HCT116 (cell line): ENCODE measurements at regions not wholly inside any gene's neighbourhood (a gene's known extent, or its start where the extent isn't known, plus 50 kb on each side); places are given as distances from the start of the nearest gene placed in this dataset.
"Not testable (repeated sequence)": the region's sequence is repeated elsewhere in the genome, so short reads cannot be mapped to it uniquely, and the experiment has no call there.

Source experiments
- ATAC-seq: fragments of 200-7000 bp; cut with Tn5 transposase; 2 replicates; pipeline ENCODE4 v1.9.1; 2020; ENCODE audit warnings: mild to moderate bottlenecking, moderate library complexity
- BruUV-seq: library from RNA; stranded (reverse); fragments of 400-500 nt; replicated peaks from 2 replicates; lab custom pipeline; 2021; lab: Mats Ljungman, UMichigan
- CTCF ChIA-PET: fragments of 300-600 bp; sonication (Branson Sonifier 250); formaldehyde crosslinking; loops from one replicate; lab custom pipeline; 2021; ENCODE audit warnings: antibody characterized with exemption; lab: Charles Lee
- POLR2A ChIA-PET: fragments of 300-600, 350-600 bp; sonication (Branson Sonifier 250); formaldehyde crosslinking; loops from one replicate; lab custom pipeline; 2021; ENCODE audit warnings: antibody characterized with exemption; lab: Charles Lee
- RAD21 ChIA-PET, 2 experiments: fragments of 300-600 bp; sonication (Branson Sonifier 250); formaldehyde crosslinking; loops; one replicate each; lab custom pipeline; 2023; ENCODE audit warnings: low total read pairs in 2 of 2; ENCODE audit not compliant: uncharacterized antibody in 2 of 2, unreplicated experiment in 2 of 2, low non-redundant PET in 1 of 2; lab: Charles Lee
- DNase-seq: peaks from one replicate; pipeline ENCODE4 v3.0.0-alpha.2; 2010; ENCODE audit warnings: low read depth, low spot score
- H2AFZ ChIP-seq: fragments of 200-600 bp; shearing (Covaris generic), sonication (generic); 2 replicates; pipeline ENCODE4 v1.6.1; 2017; ENCODE audit warnings: low read depth, mixed run types, mixed read lengths, antibody characterized with exemption, low read length; ENCODE audit not compliant: poor library complexity, severe bottlenecking
- H3K27ac ChIP-seq: 2 replicates; pipeline ENCODE4 v1.5.1; 2012; ENCODE audit warnings: low read depth, low read length
- H3K27me3 ChIP-seq: fragments of 200-600 bp; sonication (generic); 2 replicates; pipeline ENCODE4 v1.6.1; 2016; ENCODE audit warnings: mixed run types, low read length, mixed read lengths; ENCODE audit not compliant: insufficient read depth
- H3K36me3 ChIP-seq, 2 experiments: fragments of 200-500 bp in 1 of 2; fragments of 200-600 bp in 1 of 2; sonication (Bioruptor generic) in 1 of 2; sonication (generic) in 1 of 2; 2 replicates each; pipeline versions ENCODE4 v1.5.1 to v1.6.1; 2014 to 2016; ENCODE audit warnings: low read length in 2 of 2, inconsistent platforms in 1 of 2, mixed read lengths in 1 of 2, mixed run types in 1 of 2; ENCODE audit not compliant: insufficient read depth in 2 of 2, control insufficient read depth in 1 of 2
- H3K4me1 ChIP-seq, 2 experiments: fragments of 200-600 bp in 1 of 2; sonication (generic) in 1 of 2; 2 replicates each; pipeline versions ENCODE4 v1.5.1 to v1.6.1; 2012 to 2017; ENCODE audit warnings: low read length in 2 of 2, inconsistent platforms in 1 of 2, mild to moderate bottlenecking in 1 of 2, mixed read lengths in 1 of 2, mixed run types in 1 of 2, moderate library complexity in 1 of 2; ENCODE audit not compliant: insufficient read depth in 2 of 2, control insufficient read depth in 1 of 2
- H3K4me2 ChIP-seq: fragments of 200-600 bp; sonication (generic); 2 replicates; pipeline ENCODE4 v1.6.1; 2017; ENCODE audit warnings: mixed run types, low read length, mixed read lengths
- H3K4me3 ChIP-seq, 2 experiments: fragments of 200-600 bp in 1 of 2; sonication (generic) in 1 of 2; replicated peaks in 1 of 2; 2 replicates each; pipeline ENCODE4 v1.5.1; 2011 to 2016; ENCODE audit warnings: low read length in 2 of 2, control low read depth in 1 of 2, low read depth in 1 of 2, mild to moderate bottlenecking in 1 of 2, mixed read lengths in 1 of 2, mixed run types in 1 of 2
- H3K79me2 ChIP-seq: fragments of 200-600 bp; sonication (generic); 2 replicates; pipeline ENCODE4 v1.6.1; 2017; ENCODE audit warnings: mild to moderate bottlenecking, mixed run types, low read length, moderate library complexity, mixed read lengths; ENCODE audit not compliant: insufficient read depth
- H3K9ac ChIP-seq: fragments of 200-600 bp; sonication (generic); 2 replicates; pipeline ENCODE4 v1.6.1; 2016; ENCODE audit warnings: low read length, mixed read lengths
- H3K9me2 ChIP-seq: fragments of 200-600 bp; sonication (generic), shearing (Covaris generic); 2 replicates; pipeline ENCODE4 v1.6.1; 2017; ENCODE audit warnings: mixed run types, mild to moderate bottlenecking, moderate library complexity; ENCODE audit not compliant: insufficient read depth
- H3K9me3 ChIP-seq, 2 experiments: fragments of 200-500 bp in 1 of 2; fragments of 200-600 bp in 1 of 2; sonication (Bioruptor generic) in 1 of 2; sonication (generic) in 1 of 2; 2 replicates each; pipeline ENCODE4 v1.6.1; 2014 to 2017; ENCODE audit warnings: low read length in 2 of 2, mixed read lengths in 2 of 2, inconsistent platforms in 1 of 2, low read depth in 1 of 2, mild to moderate bottlenecking in 1 of 2, mixed run types in 1 of 2, moderate library complexity in 1 of 2; ENCODE audit not compliant: control insufficient read depth in 1 of 2, insufficient read depth in 1 of 2
- H4K20me1 ChIP-seq: fragments of 200-600 bp; sonication (generic), shearing (Covaris generic); 2 replicates; pipeline ENCODE4 v1.6.1; 2017; ENCODE audit warnings: mixed run types, mild to moderate bottlenecking, moderate library complexity; ENCODE audit not compliant: insufficient read depth
- ATF3 ChIP-seq: IDR thresholded peaks from 2 replicates; pipeline ENCODE4 v1.6.1; 2012
- CBX3 ChIP-seq: IDR thresholded peaks from 2 replicates; pipeline ENCODE4 v1.6.1; 2012; ENCODE audit warnings: low read depth
- EGR1 ChIP-seq: IDR thresholded peaks from 2 replicates; pipeline ENCODE4 v1.6.1; 2012; ENCODE audit warnings: low read depth
- FOSL1 ChIP-seq: IDR thresholded peaks from 2 replicates; pipeline ENCODE4 v1.6.1; 2012; ENCODE audit warnings: low read depth
- JUND ChIP-seq: IDR thresholded peaks from 2 replicates; pipeline ENCODE4 v1.6.1; 2012
- MAX ChIP-seq: IDR thresholded peaks from 2 replicates; pipeline ENCODE4 v1.6.1; 2012
- POLR2AphosphoS5 ChIP-seq: IDR thresholded peaks from 2 replicates; pipeline ENCODE4 v1.6.1; 2011; ENCODE audit warnings: mild to moderate bottlenecking, low read depth, low read length, moderate library complexity
- SP1 ChIP-seq: IDR thresholded peaks from 2 replicates; pipeline ENCODE4 v1.6.1; 2012; ENCODE audit warnings: low read depth
- SRF ChIP-seq: IDR thresholded peaks from 2 replicates; pipeline ENCODE4 v1.6.1; 2012; ENCODE audit warnings: low read depth
- intact Hi-C: fragments of 100-400 bp; cut with micrococcal nuclease; formaldehyde crosslinking; loops from 2 replicates; pipeline ENCODE4 v1.10.0; 2022

DNA sequence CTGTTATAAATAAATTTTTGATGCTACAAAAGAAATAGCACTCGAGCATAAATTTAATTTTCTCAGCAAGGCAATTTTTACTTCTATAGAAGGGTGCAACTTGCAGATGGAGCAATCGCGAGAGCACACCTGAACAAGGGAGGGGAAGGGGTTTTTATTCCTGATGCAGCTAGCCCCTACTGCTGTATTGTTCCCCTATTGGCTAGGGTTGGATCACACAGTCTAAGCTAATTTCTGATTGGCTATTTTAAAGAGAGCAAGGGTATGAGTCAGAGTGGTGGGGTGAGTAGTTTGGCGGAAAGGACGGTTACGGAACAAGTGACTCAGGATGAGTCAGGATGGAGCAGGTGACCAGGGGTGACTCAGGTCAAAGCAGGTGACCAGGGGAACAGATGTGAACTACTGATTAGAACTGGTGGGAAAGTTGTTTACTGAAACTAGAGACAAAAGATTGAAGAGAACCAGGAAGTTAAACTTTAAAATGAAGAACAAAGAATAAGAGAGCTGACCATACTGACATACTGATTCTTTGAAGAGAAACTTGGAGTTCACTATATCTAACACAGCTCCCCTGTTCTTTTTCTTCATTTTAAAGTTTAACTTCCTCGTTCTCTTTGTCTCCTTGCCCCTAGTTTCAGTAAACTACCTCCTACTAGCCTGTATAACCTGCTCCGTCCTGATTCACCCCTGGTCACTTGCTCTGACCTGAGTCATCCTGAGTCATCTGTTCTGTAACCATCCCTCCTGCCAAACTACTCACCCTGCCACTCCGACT lies 101.9 kb upstream of the SHB start:
- CTCF ChIA-PET, H4K20me1 ChIP-seq, BruUV-seq, H2AFZ ChIP-seq, H3K4me3 ChIP-seq, H3K9me2 ChIP-seq, POLR2A ChIA-PET, H3K36me3 ChIP-seq, intact Hi-C loops, H3K27me3 ChIP-seq, H3K79me2 ChIP-seq: not testable (repeated sequence)
- RAD21 ChIA-PET: interaction anchor here in 1 of 2 experiments (0.9 kb wide), 1 partner anchor 93 kb away, joined by 3 read pairs; no protein-coding TSS in a partner anchor
- Histone ChIP-seq H3K27ac (peak overlapping the region; percentile 61), H3K9ac (peak overlapping the region; percentile 32), H3K4me2 (peak overlapping the region; percentile 39), H3K4me1 (peaks cover 0 to 31% of the 10 kb centered on the region in 2 experiments; a peak in 2 of 4 replicates), H3K9me3 (peaks cover 5 to 12% of the 10 kb centered on the region in 2 experiments; a peak in 3 of 4 replicates)
- TF ChIP-seq MAX (peak; percentile 36), CBX3 (peak; percentile 88), EGR1 (peak; percentile 29; the same call in 1 of the 2 replicates), FOSL1 (peak; percentile 89), SRF (peak; percentile 74), POLR2AphosphoS5 (peak; percentile 58), SP1 (peak; percentile 82), JUND (peak; percentile 86), ATF3 (0 out of 2 replicates have a peak, but pooled peaks have one; percentile 24)
- peak; percentile 96 for ATAC-seq
- peak; percentile 91 for DNase-seq

DNA sequence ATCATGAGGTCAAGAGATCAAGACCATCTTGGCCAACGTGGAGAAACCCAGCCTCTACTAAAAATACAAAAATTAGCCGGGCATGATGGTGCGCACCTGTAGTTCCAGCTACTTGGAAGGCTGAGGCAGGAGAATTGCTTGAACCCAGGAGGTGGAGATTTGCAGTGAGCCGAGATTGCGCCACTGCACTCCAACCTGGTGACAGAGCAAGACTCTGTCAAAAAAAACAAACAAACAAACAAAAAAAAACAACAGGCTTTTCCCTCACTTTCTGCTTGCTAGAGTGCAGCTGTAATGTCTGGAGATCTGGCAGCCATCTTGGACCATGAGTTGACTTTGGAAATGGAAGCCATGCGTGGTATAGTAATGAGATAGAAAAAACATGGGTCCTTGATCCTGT lies 101.1 kb upstream of the SHB start:
- H4K20me1 ChIP-seq, H3K4me3 ChIP-seq, H2AFZ ChIP-seq, H3K79me2 ChIP-seq, POLR2A ChIA-PET, intact Hi-C loops, H3K27me3 ChIP-seq, ATAC-seq, H3K9me2 ChIP-seq, CTCF ChIA-PET, RAD21 ChIA-PET, DNase-seq, H3K36me3 ChIP-seq: not testable (repeated sequence)
- H3K9ac ChIP-seq: 0 out of 2 replicates have a peak overlapping the region, but pooled peaks have one; percentile 8
- H3K4me2 ChIP-seq: peak overlapping the region; percentile 39
- H3K4me1 ChIP-seq: peaks cover 0 to 29% of the 10 kb centered on the region in 2 experiments; a peak in 2 of 4 replicates
- TSS peak; percentile 85 for BruUV-seq
- peaks cover 5 to 12% of the 10 kb centered on the region in 2 experiments; a peak in 3 of 4 replicates for H3K9me3 ChIP-seq
- H3K27ac ChIP-seq: peak overlapping the region; percentile 61
